Left ventricle myocardium inferior (tissue), 1 donor: ENCODE measurements at regions not wholly inside any gene's neighbourhood (a gene's known extent, or its start where the extent isn't known, plus 50 kb on each side); places are given as distances from the start of the nearest gene placed in this dataset.

Experiments
- DNase-seq: peaks from one replicate; pipeline ENCODE4 v3.0.0-alpha.2; 2020
- H3K27ac ChIP-seq: fragments of 200-600 bp; replicated peaks from 2 replicates; pipeline ENCODE4 v1.8.0; 2021
- H3K27me3 ChIP-seq: fragments of 200-600 bp; 2 replicates; pipeline ENCODE4 v1.8.0; 2021; ENCODE audit warnings: low read depth
- H3K36me3 ChIP-seq: fragments of 200-600 bp; 2 replicates; pipeline ENCODE4 v1.8.0; 2021
- H3K4me1 ChIP-seq: fragments of 200-600 bp; 2 replicates; pipeline ENCODE4 v1.8.0; 2021
- H3K4me3 ChIP-seq: fragments of 200-600 bp; 2 replicates; pipeline ENCODE4 v1.8.0; 2021; ENCODE audit warnings: mild to moderate bottlenecking, moderate library complexity
- H3K9me3 ChIP-seq: fragments of 200-600 bp; replicated peaks from 2 replicates; pipeline ENCODE4 v1.8.0; 2021
- CTCF ChIP-seq: fragments of 200-600 bp; IDR thresholded peaks from 2 replicates; pipeline ENCODE4 v1.8.0; 2021; ENCODE audit warnings: antibody characterized with exemption, mild to moderate bottlenecking, borderline replicate concordance
- intact Hi-C: fragments of 100-400 bp; cut with micrococcal nuclease; formaldehyde crosslinking; loops from one replicate; pipeline ENCODE4 v1.11.0; 2022
- donor health status: DM: no; HTN: yes; CAD: no; lungs with severe emphysema.

- Histone ChIP-seq H3K9me3 (no peaks in the 10 kb centered on the region), H3K4me1 (peaks cover 17% of the 10 kb centered on the region), H3K4me3 (no peak overlapping the region), H3K27me3 (no peaks in the 10 kb centered on the region), H3K27ac (no peak overlapping the region), H3K36me3 (no peaks in the 10 kb centered on the region)
- no peak for TF ChIP-seq CTCF
- peak; percentile 25 for DNase-seq
- intact Hi-C loops, result no loop called here
These were observed 67.4 kb downstream of the PHLDA1 start for GRCh38 chr12:75964150-75964549.

- H3K4me3 ChIP-seq, result no peak overlapping the region
- no peak for TF ChIP-seq CTCF
- H3K4me1 ChIP-seq, result peaks cover 21% of the 10 kb centered on the region
- intact Hi-C loops, result no loop called here
- no peak overlapping the region for H3K27ac ChIP-seq
- no peak for DNase-seq
- H3K36me3 ChIP-seq, result no peaks in the 10 kb centered on the region
- no peaks in the 10 kb centered on the region for H3K9me3 ChIP-seq
- H3K27me3 ChIP-seq, result no peaks in the 10 kb centered on the region
These were observed 69.7 kb downstream of the PHLDA1 start for GRCh38 chr12:75961878-75962277.

GRCh38 chr12:75960954-75961661 is 70.5 kb downstream of the PHLDA1 start:
- H3K27ac ChIP-seq, result no peak overlapping the region
- DNase-seq, result no peak
- TF ChIP-seq CTCF, result no peak

GRCh38 chr12:75960086-75960910 is 71.3 kb downstream of the PHLDA1 start:
- no peak overlapping the region for H3K4me3 ChIP-seq

More at GRCh38 chr12:75960954-75961661, 70.5 kb downstream of the PHLDA1 start:
- Histone ChIP-seq H3K9me3 (no peaks in the 10 kb centered on the region), H3K4me3 (no peak overlapping the region), H3K36me3 (no peaks in the 10 kb centered on the region), H3K27me3 (no peaks in the 10 kb centered on the region), H3K4me1 (peaks cover 21% of the 10 kb centered on the region)
- intact Hi-C loops, result no loop called here

GRCh38 chr12:75959506-75959905 is 72.1 kb downstream of the PHLDA1 start:
- Histone ChIP-seq H3K27me3 (no peaks in the 10 kb centered on the region), H3K36me3 (no peaks in the 10 kb centered on the region), H3K4me1 (peaks cover 24% of the 10 kb centered on the region), H3K4me3 (no peak overlapping the region), H3K27ac (no peak overlapping the region), H3K9me3 (no peaks in the 10 kb centered on the region)
- DNase-seq, result no peak
- intact Hi-C loops, result no loop called here
- no peak for TF ChIP-seq CTCF

More at GRCh38 chr12:75960086-75960910, 71.3 kb downstream of the PHLDA1 start:
- peaks cover 21% of the 10 kb centered on the region for H3K4me1 ChIP-seq
- H3K27me3 ChIP-seq, result no peaks in the 10 kb centered on the region
- TF ChIP-seq CTCF, result no peak
- no peaks in the 10 kb centered on the region for H3K9me3 ChIP-seq
- intact Hi-C loops, result no loop called here
- H3K27ac ChIP-seq, result no peak overlapping the region
- H3K36me3 ChIP-seq, result no peaks in the 10 kb centered on the region
- no peak for DNase-seq
